IMR-90 (cell line): ENCODE measurements at regions not wholly inside any gene's neighbourhood (a gene's known extent, or its start where the extent isn't known, plus 50 kb on each side); places are given as distances from the start of the nearest gene placed in this dataset.

Experiments used
- ATAC-seq: fragments of 200-7000 bp; cut with Tn5 transposase; 2 replicates; pipeline ENCODE4 v1.9.1; 2020; ENCODE audit warnings: low read depth, mild to moderate bottlenecking, moderate library complexity
- BruUV-seq: library from RNA; stranded (reverse); fragments of 400-500 nt; replicated peaks from 2 replicates; lab custom pipeline; 2021; lab: Mats Ljungman, UMichigan
- CTCF ChIA-PET: fragments of 300-600 bp; formaldehyde crosslinking; extraction: SDS; loops from one replicate; lab custom pipeline; 2021; ENCODE audit warnings: antibody characterized with exemption; lab: Yijun Ruan, JAX
- POLR2A ChIA-PET: fragments of 300-600 bp; sonication (Branson Sonifier 250); formaldehyde crosslinking; loops from one replicate; lab custom pipeline; 2022; ENCODE audit warnings: antibody characterized with exemption; ENCODE audit not compliant: unreplicated experiment; lab: Charles Lee
- DNase-seq: peaks from one replicate; pipeline ENCODE4 v3.0.0; 2013
- H2AFZ ChIP-seq: replicated peaks from 2 replicates; pipeline ENCODE3; 2013; ENCODE audit warnings: low read length, mild to moderate bottlenecking; ENCODE audit not compliant: poor library complexity
- H2AK5ac ChIP-seq: 2 replicates; pipeline ENCODE4 v1.6.1; 2013; ENCODE audit warnings: low read depth, low read length, inconsistent platforms
- H2AK9ac ChIP-seq: replicated peaks from 2 replicates; pipeline ENCODE3; 2013; ENCODE audit warnings: mild to moderate bottlenecking, low read depth, low read length, moderate library complexity; ENCODE audit not compliant: poor library complexity
- H2BK120ac ChIP-seq: 2 replicates; pipeline ENCODE4 v1.6.1; 2013; ENCODE audit warnings: low read depth, low read length, inconsistent platforms
- H2BK15ac ChIP-seq: 3 replicates; pipeline ENCODE4 v1.6.1; 2013; ENCODE audit warnings: low read depth, low read length, inconsistent platforms
- H2BK20ac ChIP-seq: 2 replicates; pipeline ENCODE4 v1.6.1; 2013; ENCODE audit warnings: low read depth, mild to moderate bottlenecking, inconsistent platforms, low read length, moderate library complexity
- H2BK5ac ChIP-seq: 2 replicates; pipeline ENCODE4 v1.6.1; 2013; ENCODE audit warnings: mild to moderate bottlenecking, low read depth, low read length, inconsistent platforms; ENCODE audit not compliant: poor library complexity, severe bottlenecking
- H3K14ac ChIP-seq: replicated peaks from 2 replicates; pipeline ENCODE4 v1.6.1; 2013; ENCODE audit warnings: low read depth, low read length, inconsistent platforms
- H3K18ac ChIP-seq: 2 replicates; pipeline ENCODE4 v1.6.1; 2013; ENCODE audit warnings: low read depth, low read length, control low read depth
- H3K23ac ChIP-seq: 2 replicates; pipeline ENCODE4 v1.6.1; 2013; ENCODE audit warnings: low read depth, low read length, inconsistent platforms
- H3K27ac ChIP-seq: 2 replicates; pipeline ENCODE4 v1.5.1; 2013; ENCODE audit warnings: mild to moderate bottlenecking, control low read depth, low read length; ENCODE audit not compliant: insufficient read depth
- H3K27me3 ChIP-seq: 2 replicates; pipeline ENCODE4 v1.6.1; 2013; ENCODE audit warnings: low read length; ENCODE audit not compliant: control insufficient read depth, insufficient read depth
- H3K36me3 ChIP-seq: 2 replicates; pipeline ENCODE4 v1.6.1; 2013; ENCODE audit warnings: low read length, mixed read lengths; ENCODE audit not compliant: control insufficient read depth, insufficient read depth
- H3K4ac ChIP-seq: 2 replicates; pipeline ENCODE4 v1.6.1; 2013; ENCODE audit warnings: low read depth, low read length, inconsistent platforms
- H3K4me1 ChIP-seq: 2 replicates; pipeline ENCODE4 v1.6.1; 2013; ENCODE audit warnings: low read length, mixed read lengths; ENCODE audit not compliant: control insufficient read depth, insufficient read depth
- H3K4me2 ChIP-seq: 2 replicates; pipeline ENCODE4 v1.6.1; 2013; ENCODE audit warnings: low read depth, mild to moderate bottlenecking, control low read depth, low read length, moderate library complexity
- H3K4me3 ChIP-seq: 2 replicates; pipeline ENCODE4 v1.5.1; 2013; ENCODE audit warnings: low read depth, mild to moderate bottlenecking, control low read depth, low read length, moderate library complexity; ENCODE audit not compliant: insufficient read depth
- H3K56ac ChIP-seq: 2 replicates; pipeline ENCODE4 v1.6.1; 2013; ENCODE audit warnings: low read length, inconsistent platforms; ENCODE audit not compliant: insufficient read depth; ENCODE audit errors: extremely low read depth
- H3K79me1 ChIP-seq, 2 experiments: 2 replicates each; pipeline ENCODE4 v1.6.1; 2013; ENCODE audit warnings: low read length in 2 of 2, inconsistent platforms in 1 of 2, low read depth in 1 of 2
- H3K9ac ChIP-seq: 2 replicates; pipeline ENCODE4 v1.6.1; 2013; ENCODE audit warnings: low read depth, low read length, control low read depth
- H3K9me1 ChIP-seq: 2 replicates; pipeline ENCODE4 v1.6.1; 2013; ENCODE audit warnings: low read length, inconsistent platforms; ENCODE audit not compliant: insufficient read depth
- H3K9me3 ChIP-seq: 2 replicates; pipeline ENCODE4 v1.6.1; 2013; ENCODE audit warnings: low read length; ENCODE audit not compliant: control insufficient read depth, insufficient read depth
- H4K20me1 ChIP-seq: 2 replicates; pipeline ENCODE4 v1.6.1; 2013; ENCODE audit warnings: low read length, inconsistent platforms; ENCODE audit not compliant: insufficient read depth
- H4K5ac ChIP-seq: 2 replicates; pipeline ENCODE4 v1.6.1; 2013; ENCODE audit warnings: mild to moderate bottlenecking, low read depth, low read length, control low read depth
- H4K8ac ChIP-seq, 2 experiments: 2 replicates each; pipeline ENCODE4 v1.6.1; 2013; ENCODE audit warnings: low read depth in 2 of 2, low read length in 2 of 2, control low read depth in 1 of 2, inconsistent platforms in 1 of 2
- H4K91ac ChIP-seq: 2 replicates; pipeline ENCODE4 v1.6.1; 2013; ENCODE audit warnings: low read depth, low read length, inconsistent platforms; ENCODE audit not compliant: insufficient read depth
- BHLHE40 ChIP-seq: fragments of 150-350 bp; IDR thresholded peaks from 2 replicates; pipeline ENCODE4 v1.6.1; 2016; ENCODE audit warnings: mild to moderate bottlenecking, low read depth, low read length
- CEBPB ChIP-seq: IDR thresholded peaks from 2 replicates; pipeline ENCODE4 v1.6.1; 2012; ENCODE audit warnings: low read depth, low read length, improper control_type of control experiment
- CHD1 ChIP-seq: IDR thresholded peaks from 2 replicates; pipeline ENCODE4 v1.6.1; 2012; ENCODE audit warnings: low read depth, low read length, improper control_type of control experiment
- CTCF ChIP-seq: conservative IDR thresholded peaks from 2 replicates; pipeline ENCODE4 v1.5.1; 2012; ENCODE audit warnings: mild to moderate bottlenecking, low read depth, low read length, improper control_type of control experiment
- ELK1 ChIP-seq: fragments of 150-350 bp; IDR thresholded peaks from 2 replicates; pipeline ENCODE4 v1.6.1; 2016; ENCODE audit warnings: low read depth, mild to moderate bottlenecking, low read length, moderate library complexity, borderline replicate concordance
- FOS ChIP-seq: fragments of 150-350 bp; IDR thresholded peaks from 2 replicates; pipeline ENCODE4 v1.6.1; 2016; ENCODE audit warnings: low read depth, low read length
- MAFK ChIP-seq: IDR thresholded peaks from 2 replicates; pipeline ENCODE4 v1.6.1; 2012; ENCODE audit warnings: low read depth, low read length, improper control_type of control experiment
- MAZ ChIP-seq: IDR thresholded peaks from 2 replicates; pipeline ENCODE4 v1.6.1; 2012; ENCODE audit warnings: low read depth, mild to moderate bottlenecking, low read length, improper control_type of control experiment, moderate library complexity, borderline replicate concordance
- MXI1 ChIP-seq: IDR thresholded peaks from 2 replicates; pipeline ENCODE4 v1.6.1; 2012; ENCODE audit warnings: low read depth, mild to moderate bottlenecking, low read length, moderate library complexity, borderline replicate concordance
- NFE2L2 ChIP-seq: fragments of 150-350 bp; IDR thresholded peaks from 2 replicates; pipeline ENCODE4 v1.6.1; 2016; ENCODE audit warnings: low read depth, mild to moderate bottlenecking, low read length
- POLR2A ChIP-seq: IDR thresholded peaks from 2 replicates; pipeline ENCODE4 v1.6.1; 2012; ENCODE audit warnings: mild to moderate bottlenecking, low read depth, low read length
- RAD21 ChIP-seq: IDR thresholded peaks from 2 replicates; pipeline ENCODE4 v1.6.1; 2012; ENCODE audit warnings: low read length, improper control_type of control experiment
- RCOR1 ChIP-seq: IDR thresholded peaks from 2 replicates; pipeline ENCODE4 v1.6.1; 2012; ENCODE audit warnings: mild to moderate bottlenecking, low read length, improper control_type of control experiment; ENCODE audit not compliant: insufficient replicate concordance
- RFX5 ChIP-seq: IDR thresholded peaks from 2 replicates; pipeline ENCODE4 v1.8.0; 2012; ENCODE audit warnings: low read depth, mild to moderate bottlenecking, low read length, moderate library complexity
- SMC3 ChIP-seq: fragments of 150-350 bp; IDR thresholded peaks from 2 replicates; pipeline ENCODE4 v1.6.1; 2016; ENCODE audit warnings: low read depth, mild to moderate bottlenecking, antibody characterized with exemption, low read length, moderate library complexity
- whole genome bisulfite sequencing, 2 experiments: methylation state at CpG; one replicate each; pipeline versions ENCODE4 v1.1.5 to v1.1.7; 2013; ENCODE audit warnings: missing lambda C conversion rate in 2 of 2; ENCODE audit not compliant: insufficient read length in 1 of 2; ENCODE audit errors: extremely low coverage in 2 of 2; 5-methylcytosine and 5-hydroxymethylcytosine counted together
- dilution Hi-C: fragments of 300-500 bp; cut with HindIII; formaldehyde crosslinking; loops from one replicate; pipeline ENCODE4 v1.14.3; 2018; ENCODE audit warnings: low sequenced_read_pairs; ENCODE audit not compliant: unreplicated experiment
- in situ Hi-C: fragments of 300-500 bp; cut with MboI; formaldehyde crosslinking; loops from 3 replicates; pipeline ENCODE4 v1.14.3; 2019; ENCODE audit warnings: low sequenced_read_pairs, inconsistent platforms, mixed read lengths
- intact Hi-C: fragments of 100-400 bp; cut with micrococcal nuclease; formaldehyde crosslinking; loops from 2 replicates; pipeline ENCODE4 v1.10.0; 2022
- TF ChIP-seq, protein P1 (sequence below): fragments of 150-350 bp; IDR thresholded peaks from 2 replicates; pipeline ENCODE4 v1.6.1; 2017; ENCODE audit warnings: mild to moderate bottlenecking, antibody characterized with exemption, low read length, low read depth

- DNase-seq: no peak
- dilution Hi-C loops: no loop called here
- Histone ChIP-seq H3K56ac (no peak overlapping the region), H3K4ac (no peak overlapping the region), H3K14ac (no peak overlapping the region), H3K9me1 (no peaks in the 10 kb centered on the region), H4K91ac (no peak overlapping the region), H3K18ac (no peak overlapping the region), H3K9ac (no peak overlapping the region), H3K79me1 (no peaks in the 10 kb centered on the region), H3K4me3 (no peak overlapping the region), H2AK5ac (no peak overlapping the region), H3K4me2 (no peak overlapping the region), H2BK20ac (no peak overlapping the region), H3K9me3 (peaks cover 8% of the 10 kb centered on the region), H2BK5ac (no peak overlapping the region), H3K36me3 (no peaks in the 10 kb centered on the region), H3K4me1 (no peaks in the 10 kb centered on the region), H2BK120ac (no peak overlapping the region), H3K27me3 (no peaks in the 10 kb centered on the region), H4K8ac (no peak overlapping the region), H2AFZ (no peak overlapping the region), H3K23ac (no peak overlapping the region), H4K20me1 (no peaks in the 10 kb centered on the region), H2AK9ac (no peak overlapping the region), H4K5ac (no peak overlapping the region), H2BK15ac (no peak overlapping the region), H3K27ac (no peak overlapping the region)
- no CpG with 5 or more reads among the region's 2 CpGs for WGBS, 2 experiments
- ATAC-seq: no peak
- in situ Hi-C loops: no loop called here
- intact Hi-C loops: no loop called here
- POLR2A ChIA-PET: no interaction called here
- no TSS peak for BruUV-seq
- CTCF ChIA-PET: no interaction called here
- TF ChIP-seq, protein P1, sequence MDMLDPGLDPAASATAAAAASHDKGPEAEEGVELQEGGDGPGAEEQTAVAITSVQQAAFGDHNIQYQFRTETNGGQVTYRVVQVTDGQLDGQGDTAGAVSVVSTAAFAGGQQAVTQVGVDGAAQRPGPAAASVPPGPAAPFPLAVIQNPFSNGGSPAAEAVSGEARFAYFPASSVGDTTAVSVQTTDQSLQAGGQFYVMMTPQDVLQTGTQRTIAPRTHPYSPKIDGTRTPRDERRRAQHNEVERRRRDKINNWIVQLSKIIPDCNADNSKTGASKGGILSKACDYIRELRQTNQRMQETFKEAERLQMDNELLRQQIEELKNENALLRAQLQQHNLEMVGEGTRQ: no peak
- TF ChIP-seq CTCF (no peak), ELK1 (no peak), BHLHE40 (no peak), MAZ (no peak), CEBPB (no peak), MXI1 (no peak), POLR2A (no peak), RFX5 (no peak), FOS (no peak), SMC3 (no peak), RAD21 (no peak), RCOR1 (no peak), CHD1 (no peak), NFE2L2 (no peak), MAFK (no peak)
Observed at GRCh38 chr18:71329563-71329962, 1040.7 kb downstream of the SOCS6 start.
